Activated CD4-positive, alpha-beta T cell treated with anti-CD3 and anti-CD28 coated beads, Interleukin-2, amount 50 U/mL, for 48 hours (primary cell): ENCODE measurements at regions not wholly inside any gene's neighbourhood (a gene's known extent, or its start where the extent isn't known, plus 50 kb on each side); places are given as distances from the start of the nearest gene placed in this dataset.

Source experiments
- DNase-seq, 2 experiments: peaks; one replicate each; pipeline ENCODE4 v3.0.0-alpha.2; 2020

DNA sequence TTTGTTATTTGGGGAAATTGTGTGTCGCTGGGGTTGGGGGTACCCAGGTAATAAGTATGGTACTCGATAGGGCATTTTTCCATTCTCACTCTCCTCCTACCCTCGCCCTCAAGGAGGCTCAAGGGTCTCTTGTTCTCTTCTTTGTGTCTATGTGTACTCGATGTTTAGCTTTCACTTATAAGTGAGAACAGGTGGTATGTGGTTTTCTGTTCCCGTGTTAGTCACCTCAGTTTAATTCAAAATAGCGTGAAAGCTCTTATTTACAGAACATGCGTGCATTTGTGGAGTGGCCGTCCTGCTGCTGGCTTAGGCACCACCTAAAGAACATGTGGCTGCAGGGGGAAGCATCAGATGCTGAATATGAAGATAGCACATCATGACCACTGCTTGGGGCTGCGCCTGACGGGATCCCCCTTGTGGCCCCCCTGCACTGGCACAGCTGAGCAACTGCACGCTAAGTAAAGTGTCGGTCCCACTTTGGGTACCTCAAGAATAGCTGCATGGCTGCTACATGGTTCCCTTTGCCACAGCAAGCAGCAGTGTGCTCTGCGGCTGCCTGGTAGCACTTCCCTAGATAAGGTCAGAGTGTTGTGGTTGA, 569.0 kb downstream of the DCDC2C start:
- DNase-seq: no peak

DNA sequence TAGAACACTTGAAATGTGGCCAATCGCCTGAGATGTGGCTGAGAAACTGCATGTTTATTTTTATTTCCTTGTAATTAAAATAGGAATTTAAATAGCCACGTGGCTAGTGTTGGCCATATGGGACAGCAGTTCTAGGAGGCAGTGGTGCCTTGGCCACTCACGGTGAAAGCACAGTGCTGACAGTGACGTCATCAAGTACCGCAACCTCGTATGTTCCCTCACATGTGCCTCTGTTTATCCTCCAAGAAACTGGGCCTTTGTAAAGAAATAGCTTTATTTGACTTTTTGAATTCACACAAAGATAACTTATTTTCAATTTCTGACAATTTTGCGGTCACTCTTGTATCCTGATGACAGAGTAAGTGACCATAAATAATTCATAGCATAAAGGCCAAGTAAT, 575.0 kb downstream of the DCDC2C start:
- DNase-seq: no peak

DNA sequence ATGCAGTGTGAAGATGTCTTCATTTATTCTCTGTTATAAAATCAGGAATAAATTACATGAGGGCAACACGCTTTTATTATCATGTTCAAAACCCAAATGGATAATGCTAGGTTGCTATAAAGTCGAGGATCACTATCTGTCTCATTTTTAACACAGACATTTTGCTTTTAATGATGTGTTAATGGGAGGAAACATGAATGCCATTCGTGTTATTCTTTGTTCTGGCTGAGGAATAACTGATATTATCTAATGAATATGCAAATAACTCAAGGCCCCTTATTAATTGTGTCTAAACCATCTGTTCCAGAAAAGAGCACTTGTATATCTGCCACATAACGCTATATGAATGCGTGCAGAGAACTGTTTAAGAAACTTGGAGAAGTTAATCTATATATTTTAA, 576.1 kb downstream of the DCDC2C start:
- DNase-seq: no peak

DNA sequence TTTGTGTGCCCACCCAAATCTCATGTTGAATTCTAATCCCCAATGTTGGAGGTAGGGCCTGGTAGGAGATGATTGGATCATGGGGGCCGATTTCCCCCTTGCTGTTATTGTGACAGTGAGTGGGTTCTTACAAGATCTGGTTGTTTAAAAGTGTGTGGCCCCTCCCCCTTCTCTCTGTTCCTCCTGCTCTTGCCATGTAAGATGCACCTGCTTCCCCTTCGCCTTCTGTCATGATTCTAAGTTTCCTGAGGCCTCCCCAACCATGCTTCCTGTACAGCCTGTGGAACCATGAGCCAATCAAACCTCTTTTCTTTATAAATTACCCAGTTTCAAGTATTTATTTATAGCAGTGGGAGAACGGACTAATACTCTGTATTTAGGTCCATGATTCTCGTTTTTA, 588.1 kb downstream of the DCDC2C start:
- DNase-seq: no peak

DNA sequence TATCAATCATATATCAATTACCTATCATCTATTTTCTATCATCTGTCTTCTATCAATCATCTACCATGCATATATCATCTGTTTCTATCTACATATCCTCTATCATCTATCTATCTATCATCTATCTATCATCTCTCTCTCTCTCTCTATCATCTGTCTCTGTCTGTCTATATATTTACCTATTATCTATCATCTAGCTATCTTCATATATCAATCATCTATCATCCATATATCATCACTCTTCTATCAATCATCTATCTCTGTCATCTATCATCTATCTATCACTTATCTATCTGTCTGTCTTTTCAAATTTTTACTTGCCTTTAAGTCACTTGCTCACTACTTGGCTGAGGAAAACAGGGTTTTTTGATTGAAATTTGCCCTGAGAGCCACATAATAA, 592.3 kb downstream of the DCDC2C start:
- DNase-seq: no peak

DNA sequence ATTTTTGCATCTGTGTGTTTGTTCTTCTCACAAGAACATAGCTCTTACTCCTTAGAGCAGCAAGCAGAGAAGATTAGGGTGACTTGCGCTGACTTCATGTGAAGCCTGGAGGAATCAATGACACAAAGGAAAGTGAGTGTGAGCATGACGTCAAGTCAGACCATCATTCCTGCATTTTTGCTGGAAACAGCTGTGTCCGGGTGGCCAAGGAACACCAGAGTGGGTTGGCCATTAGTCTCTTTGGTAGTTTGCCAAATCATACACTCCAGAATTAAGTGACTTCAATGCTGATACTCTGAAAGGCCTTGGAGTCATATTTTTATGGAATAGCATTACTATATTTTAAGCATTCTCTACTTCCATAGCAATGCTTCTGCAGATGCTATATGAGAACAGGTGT, 597.2 kb downstream of the DCDC2C start:
- DNase-seq: no peak

DNA sequence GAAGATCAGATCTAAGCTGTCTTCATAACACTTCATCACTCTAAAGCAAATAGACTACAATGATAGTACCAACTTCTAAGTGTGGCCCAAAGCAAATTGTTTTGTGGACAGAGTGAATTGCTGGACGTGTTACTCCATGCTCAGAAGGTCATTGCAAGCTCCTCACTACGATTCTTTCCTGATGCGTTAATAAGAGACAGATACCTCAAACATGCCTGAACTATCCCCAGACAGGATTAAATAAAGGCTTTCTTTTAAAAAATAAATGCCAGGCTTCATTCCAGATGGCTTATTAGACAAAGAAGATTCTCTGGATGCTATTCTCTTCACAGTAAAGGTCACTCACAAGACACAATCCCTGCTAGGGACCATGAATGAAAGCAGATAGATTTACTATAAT, 621.2 kb downstream of the DCDC2C start:
- no peak for DNase-seq

DNA sequence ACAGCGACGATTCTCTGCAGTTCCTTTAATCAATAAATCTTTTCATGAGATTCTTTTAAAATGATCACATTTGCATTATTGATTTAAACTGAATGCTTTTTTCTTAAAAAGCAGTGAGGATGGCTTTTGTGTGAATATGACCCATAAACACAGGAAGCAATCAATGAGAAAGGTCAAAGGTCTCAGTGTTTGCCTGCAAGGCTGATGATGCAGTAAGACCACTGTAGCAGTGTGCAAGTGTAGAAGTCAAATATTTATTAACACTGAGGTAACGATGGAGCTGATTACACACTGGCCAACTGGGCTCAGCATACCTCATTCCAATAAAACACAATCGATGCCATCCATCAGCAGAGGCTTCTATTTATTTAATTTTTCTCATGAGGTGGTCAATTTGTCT, 633.5 kb downstream of the DCDC2C start:
- no peak for DNase-seq

DNA sequence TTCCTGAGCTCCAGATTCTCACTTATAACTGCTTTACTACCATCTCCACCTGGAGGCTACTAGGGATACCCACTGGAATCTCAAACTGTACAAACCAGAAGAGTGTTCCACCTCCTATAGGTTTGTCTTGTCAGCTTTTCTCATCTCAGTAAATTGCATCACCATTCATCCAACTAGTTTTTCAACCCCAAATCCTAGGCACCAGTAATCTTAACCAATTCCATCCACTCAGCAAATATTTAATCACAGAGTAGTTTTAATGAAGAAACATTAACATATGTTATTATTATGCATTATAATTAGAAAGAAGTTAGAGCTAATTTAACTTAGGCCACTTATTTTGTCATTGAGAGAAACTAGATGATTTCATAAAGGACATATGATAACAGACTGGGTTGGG, 635.0 kb downstream of the DCDC2C start:
- no peak for DNase-seq

DNA sequence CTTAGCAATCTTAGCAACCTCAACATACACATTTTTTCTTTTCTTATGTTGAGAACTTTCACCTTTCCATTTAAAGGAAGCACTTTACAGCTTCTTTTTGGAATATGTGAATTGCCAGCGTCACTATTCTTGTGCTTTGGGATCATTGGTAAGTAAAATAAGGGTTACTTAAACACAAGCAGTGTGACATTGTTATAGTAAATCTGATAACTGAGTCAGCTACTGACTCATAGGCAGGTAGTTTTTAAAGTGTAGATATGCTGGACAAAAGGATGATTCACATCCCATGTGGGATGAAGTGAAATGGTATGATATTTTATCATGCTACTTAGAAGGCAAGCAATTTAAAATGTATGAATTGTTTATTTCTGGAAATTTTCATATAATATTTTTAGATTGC, 637.2 kb downstream of the DCDC2C start:
- no peak for DNase-seq

DNA sequence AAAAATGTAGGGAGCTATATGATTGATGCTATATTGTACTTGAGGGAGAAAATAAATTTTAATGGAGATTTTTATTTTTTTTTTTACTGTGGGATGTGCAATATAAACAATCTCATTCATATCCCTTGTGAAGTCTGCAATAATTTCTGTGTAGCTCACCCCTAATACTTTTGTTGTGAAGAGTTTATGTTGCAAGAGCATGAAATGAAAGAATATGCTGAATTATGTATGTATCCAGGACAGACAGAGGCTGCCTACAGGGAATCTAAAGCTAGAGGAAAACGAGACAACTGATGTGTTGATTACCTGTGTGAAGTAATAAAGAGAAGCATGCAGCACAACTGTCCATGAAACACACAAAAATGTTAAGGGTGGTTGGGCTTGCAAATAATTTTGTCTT, 643.3 kb downstream of the DCDC2C start:
- DNase-seq: no peak

DNA sequence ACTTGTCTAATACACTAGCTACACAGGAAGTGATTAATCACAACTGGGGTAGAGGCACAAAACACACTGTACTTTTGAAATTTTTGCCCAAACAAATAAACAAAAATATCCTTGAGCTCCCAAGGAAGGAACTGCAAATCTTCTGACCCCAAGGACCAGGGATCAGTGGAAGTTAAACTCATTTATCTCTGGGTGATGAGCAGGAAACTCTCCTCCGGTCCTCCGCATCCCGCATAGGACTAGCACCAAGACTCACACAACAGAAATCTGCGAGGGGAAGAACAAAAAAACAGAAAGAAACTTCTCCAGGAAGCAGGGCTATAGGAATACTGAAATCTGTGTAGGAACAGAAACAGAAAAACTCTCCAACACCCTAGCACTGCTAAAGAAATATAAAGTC, 650.3 kb downstream of the DCDC2C start:
- no peak for DNase-seq

DNA sequence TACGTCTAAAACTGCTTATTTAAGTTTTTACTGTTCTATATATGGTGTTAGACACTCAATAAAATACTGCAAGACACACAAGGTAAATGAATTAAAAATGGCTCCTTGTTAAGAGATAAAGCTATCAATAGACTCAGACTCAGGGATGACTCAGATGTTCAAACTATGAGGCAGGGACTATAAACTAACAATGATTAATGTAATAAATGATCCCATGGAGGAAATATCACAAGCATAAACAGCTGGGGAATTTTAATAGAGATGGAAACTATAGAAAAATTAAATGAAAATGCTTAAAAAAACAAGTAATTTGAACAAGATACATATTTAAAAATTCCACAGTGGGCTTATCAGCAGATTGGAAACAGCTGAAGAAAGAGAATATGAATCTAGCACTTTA, 650.8 kb downstream of the DCDC2C start:
- DNase-seq: no peak

DNA sequence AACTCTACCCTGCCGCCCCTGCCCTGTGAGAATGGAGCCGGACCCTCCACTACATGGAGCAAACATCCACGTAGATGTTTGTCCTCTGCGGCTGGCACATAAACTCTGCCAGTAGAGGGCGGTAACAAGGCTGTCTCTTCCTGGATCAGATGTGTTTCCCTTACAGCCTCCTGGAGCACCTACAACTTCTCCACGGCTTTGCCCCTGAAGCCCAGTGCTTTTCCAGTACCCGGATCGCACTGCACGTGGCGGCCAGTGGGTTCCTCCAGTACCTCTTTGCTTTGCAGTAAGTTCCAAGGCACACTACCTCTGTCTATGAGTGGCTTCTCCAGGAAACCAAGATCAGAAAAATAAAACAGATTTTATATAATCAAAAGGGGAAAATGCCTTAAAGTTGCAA, 651.3 kb downstream of the DCDC2C start:
- DNase-seq: peak; percentile 5 to 8

DNA sequence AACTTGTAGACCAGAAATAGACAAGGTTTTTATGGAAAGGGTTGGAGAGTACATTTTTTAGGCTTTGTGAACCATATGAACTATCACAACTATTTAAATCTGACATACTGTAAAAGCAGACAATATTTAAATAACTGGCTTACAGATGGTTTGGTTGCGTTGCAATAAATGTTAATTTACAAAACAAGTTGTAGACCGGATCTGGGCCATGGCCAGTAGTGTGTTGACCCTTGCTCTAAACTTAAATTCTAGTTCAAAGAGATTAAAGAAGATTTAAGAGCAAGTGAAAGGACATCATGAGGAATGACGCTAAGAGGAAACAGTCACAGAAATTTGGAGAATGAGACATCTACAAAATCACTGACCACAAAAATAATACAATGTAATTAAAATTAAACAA, 652.7 kb downstream of the DCDC2C start:
- DNase-seq: no peak

DNA sequence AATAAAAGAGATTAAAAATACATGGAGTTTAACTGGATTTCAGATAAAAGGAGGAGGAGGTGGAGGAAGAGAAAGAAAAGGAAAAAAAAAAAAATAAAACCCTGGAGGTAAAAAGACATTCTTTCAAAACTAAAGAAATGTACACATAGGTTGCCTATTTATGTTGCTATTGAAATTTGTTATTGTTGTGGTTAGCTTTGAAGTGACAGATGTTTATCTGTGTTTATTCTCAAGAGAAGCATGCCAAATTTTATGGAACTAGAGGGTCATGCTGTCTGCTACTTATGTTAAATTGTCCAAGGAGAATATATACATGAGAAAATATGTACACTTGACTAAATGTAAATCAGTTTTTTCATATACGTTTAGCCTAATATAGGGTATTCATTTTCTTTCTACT, 653.2 kb downstream of the DCDC2C start:
- DNase-seq: no peak

DNA sequence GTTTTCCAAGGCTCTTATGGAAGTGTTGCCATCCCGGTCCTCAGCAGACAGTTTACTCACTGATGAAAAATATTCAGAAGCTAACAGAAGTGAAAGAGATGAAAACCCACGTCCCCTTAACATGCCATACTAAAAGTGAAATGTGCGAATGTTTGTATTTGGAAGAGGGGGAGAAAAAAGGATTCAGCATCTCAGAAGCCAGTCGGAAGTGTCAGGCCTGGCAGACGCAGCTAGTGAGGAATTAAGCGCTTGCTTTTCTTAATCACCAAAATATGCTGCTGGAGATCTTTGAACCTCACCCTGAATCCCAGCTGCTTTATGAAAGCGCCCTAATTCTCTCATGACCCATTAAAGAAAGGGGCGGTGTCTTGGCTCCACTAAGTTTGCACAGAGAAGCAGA, 653.7 kb downstream of the DCDC2C start:
- DNase-seq: no peak

DNA sequence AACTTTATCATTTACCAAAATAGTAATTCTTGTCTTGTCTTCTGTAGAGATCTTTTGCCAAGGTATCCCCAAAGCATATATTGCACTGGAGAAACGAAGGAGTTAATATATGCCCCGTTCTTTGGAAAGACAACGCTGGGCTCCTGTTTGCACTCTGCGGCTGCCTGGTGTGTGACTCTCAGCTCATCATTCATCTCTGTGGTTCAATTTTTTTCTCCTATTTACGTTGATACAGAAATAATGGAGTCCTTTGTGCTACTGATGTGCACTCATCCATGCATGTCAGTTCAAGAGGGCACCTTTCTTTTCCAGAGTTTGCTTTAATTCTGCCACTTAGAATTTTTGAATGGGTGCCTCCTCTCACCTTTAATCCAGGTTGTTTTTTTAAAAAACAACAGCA, 655.5 kb downstream of the DCDC2C start:
- DNase-seq: no peak

DNA sequence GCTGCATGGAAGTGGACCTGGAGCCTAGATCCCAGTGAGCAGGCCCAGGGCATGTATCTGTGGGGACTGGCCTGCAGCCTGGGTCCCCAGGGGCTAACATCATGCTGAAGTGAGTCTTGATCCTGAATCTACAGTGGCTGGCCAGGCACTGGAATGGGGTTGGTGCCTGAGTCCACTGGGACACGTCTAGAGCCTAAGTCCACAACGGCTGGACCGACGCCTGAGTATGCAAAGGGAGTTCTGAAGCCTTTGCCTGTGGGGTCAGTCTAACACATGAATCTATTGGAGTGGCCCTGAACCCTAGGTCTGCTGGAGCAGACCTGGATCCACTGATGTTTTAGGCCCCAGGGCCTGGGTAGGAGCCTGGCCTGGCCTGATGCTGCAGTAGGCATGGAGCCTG, 665.5 kb downstream of the DCDC2C start:
- no peak for DNase-seq

DNA sequence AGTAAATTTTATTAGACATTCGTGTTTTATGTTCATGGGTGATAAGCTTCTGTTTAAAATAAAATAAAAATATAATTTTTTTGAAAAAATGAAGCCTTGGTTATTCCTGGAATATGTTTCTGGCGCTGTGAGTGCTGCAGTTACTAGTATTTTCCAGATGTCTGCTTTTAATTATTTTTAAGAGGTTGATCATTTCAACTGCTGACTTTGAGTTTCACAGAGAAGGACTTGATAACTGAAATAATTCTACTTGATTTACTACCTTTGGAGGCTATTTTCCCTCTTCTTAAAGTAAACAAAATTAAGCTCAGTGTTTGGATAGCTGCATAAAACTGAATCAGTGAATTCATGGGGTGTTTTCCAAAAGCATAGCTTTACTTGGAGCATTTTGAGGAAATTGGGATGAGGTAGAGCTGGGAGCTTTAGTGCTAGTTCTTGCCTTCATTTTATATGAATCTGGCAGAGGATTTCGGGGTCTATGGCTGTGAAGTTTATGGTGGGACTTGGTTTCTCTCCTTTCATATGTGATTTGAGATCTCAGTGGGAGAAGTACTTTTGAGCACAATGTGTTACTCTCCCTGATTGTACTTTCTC, 666.5 kb downstream of the DCDC2C start:
- DNase-seq: no peak

DNA sequence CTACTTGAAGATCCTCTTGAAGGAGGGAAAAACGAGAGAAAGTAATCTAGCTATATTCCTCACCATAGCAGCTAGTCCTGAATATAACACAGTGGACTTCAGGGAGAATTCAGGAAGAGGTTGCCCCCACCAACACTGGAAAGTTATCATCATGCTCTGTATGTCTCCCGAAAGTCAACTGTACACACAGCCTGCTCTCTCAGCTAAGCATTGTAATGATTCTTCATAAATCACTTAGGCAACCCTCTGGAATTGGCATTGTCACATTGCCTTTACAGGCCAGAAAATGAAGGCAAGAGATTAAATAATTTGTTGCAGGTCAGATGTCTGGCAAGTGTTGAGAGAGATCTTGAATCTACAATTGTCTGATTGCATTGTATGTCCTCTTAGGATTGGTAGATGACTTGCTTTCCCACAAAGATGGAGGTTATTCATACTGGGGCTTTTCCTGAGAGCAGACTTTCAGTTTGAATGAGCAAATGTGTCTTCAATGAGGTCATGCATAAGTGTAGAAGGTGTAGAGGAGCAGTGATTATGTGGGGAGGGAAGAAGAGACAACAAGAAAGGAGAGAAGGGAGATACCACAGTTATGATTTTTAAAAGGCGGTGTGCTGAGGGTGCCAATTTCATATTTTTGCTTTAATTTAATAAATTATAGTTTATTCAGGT, 667.2 kb downstream of the DCDC2C start:
- no peak for DNase-seq

DNA sequence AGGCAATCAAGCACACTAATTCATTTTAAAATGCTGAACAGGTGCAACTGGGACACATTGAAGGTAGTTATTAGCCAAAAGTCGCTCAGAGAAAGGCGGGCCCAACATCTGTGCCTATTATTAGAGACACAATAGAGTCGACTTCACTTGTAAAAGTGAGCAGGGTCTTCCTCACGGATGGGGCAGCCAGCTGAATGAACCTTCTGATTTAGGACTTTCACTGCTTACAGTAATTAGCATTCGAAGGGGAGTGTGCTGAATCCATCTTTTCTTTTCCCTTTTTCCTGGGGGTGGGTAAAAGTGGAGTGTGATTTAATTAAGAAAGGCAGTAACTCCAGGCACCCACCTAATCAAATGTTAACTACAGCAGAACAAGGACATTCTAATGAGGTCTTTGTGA, 677.7 kb downstream of the DCDC2C start:
- no peak for DNase-seq

DNA sequence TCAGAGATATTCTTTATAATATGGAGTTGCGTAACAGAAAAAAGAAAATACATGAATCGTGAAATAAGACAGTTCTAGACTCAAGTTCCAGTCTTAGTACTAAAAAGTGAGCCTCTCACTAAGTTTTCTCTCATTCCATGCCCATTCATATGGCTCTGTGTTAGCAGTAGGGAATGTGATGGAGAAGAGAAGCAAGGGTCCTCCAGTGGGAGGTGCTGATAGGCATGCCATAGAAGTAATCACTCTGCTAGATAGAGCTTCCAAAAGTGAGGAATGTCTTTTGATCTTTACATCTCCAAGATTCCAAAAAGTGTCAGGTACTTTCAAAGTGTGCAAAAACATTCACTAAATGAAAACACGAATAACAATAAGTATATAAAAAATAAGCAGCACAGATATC, 678.4 kb downstream of the DCDC2C start:
- DNase-seq: no peak

DNA sequence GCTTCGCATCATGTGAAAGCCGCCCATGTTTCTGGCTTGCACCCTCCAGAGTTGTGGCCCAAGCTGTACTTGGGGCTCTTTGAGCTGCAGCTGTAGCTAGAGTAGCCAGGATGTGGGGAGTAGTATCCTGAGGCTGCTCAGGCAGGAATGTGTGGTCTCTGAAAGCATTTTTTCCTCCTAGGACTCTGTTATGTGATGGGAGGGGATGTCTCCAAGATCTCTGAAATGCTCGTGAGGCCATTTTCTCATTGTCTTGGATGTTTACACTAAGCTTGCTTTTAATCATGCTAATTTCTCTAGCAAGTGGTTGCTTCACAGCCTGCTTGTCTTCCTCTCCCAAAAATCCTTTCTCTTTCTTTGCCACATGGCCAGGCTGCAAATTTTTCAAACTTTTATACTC, 687.6 kb downstream of the DCDC2C start:
- DNase-seq: no peak

DNA sequence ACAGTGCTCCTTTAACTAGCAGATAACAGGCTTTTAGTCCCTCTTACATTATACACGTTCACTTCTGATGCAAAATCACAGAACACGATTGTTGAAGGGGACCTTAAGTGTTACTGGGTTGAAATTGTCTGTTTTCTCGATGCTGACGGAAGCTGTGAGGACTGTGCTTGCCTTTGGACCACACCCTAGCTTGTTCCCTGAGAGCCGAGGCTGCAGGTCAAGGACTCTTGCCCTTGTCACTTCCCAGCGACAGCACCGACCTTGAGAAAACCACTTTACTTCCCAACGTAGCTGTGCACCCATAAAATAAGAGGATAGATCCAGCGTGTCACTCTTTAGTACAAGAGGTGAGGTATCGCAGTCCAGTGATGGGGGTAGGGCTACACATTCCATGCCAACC, 701.0 kb downstream of the DCDC2C start:
- DNase-seq: no peak
